ENCODE measurements at regions not wholly inside any gene's neighbourhood (a gene's known extent, or its start where the extent isn't known, plus 50 kb on each side); places are given as distances from the start of the nearest gene placed in this dataset.

- ChIA-PET POLR2A (ENCODE audit: low non-redundant PET) (no interaction called here), CTCF (no interaction called here)
- Histone ChIP-seq H3K36me3 (ENCODE audit: insufficient read depth, low read length, poor library complexity, severe bottlenecking) (no peaks in the 10 kb centered on the region), H3K27me3 (replicated peaks; ENCODE audit: insufficient read depth, low read depth, low read length, poor library complexity) (no peaks in the 10 kb centered on the region), H3K9me3 (ENCODE audit: low read depth, low read length, poor library complexity, severe bottlenecking) (no peaks in the 10 kb centered on the region), H3K4me1 (ENCODE audit: insufficient read depth, low read length, poor library complexity, severe bottlenecking) (no peaks in the 10 kb centered on the region), H3K27ac (ENCODE audit: low read depth, low read length, poor library complexity, severe bottlenecking) (no peak overlapping the region), H3K4me3 (ENCODE audit: low read depth, low read length, poor library complexity, severe bottlenecking) (no peak overlapping the region)
- no TSS peak for BruUV-seq (replicated peaks)
- intact Hi-C loops (cut with micrococcal nuclease; ENCODE audit: unreplicated experiment), result no loop called here
- DNase-seq (ENCODE audit: low spot score), result no peak
- no peak for TF ChIP-seq CTCF (conservative IDR thresholded peaks at IDR 0.05; ENCODE audit: low read depth, low read length)
- TF ChIP-seq EZH2 (IDR thresholded peaks at IDR 0.05; ENCODE audit: borderline replicate concordance, low read depth, low read length, poor library complexity, severe bottlenecking), result no peak
Observed at GRCh38 chrX:35858361-35858760, 60.2 kb downstream of the MAGEB16 start.

GRCh38 chrX:35858906-35859305 lies 60.6 kb upstream of the CFAP47 start:
- no peaks in the 10 kb centered on the region for H3K4me1 ChIP-seq (ENCODE audit: insufficient read depth, low read length, poor library complexity, severe bottlenecking)
- BruUV-seq (replicated peaks), result no TSS peak
- no peak overlapping the region for H3K4me3 ChIP-seq (ENCODE audit: low read depth, low read length, poor library complexity, severe bottlenecking)
- H3K9me3 ChIP-seq (ENCODE audit: low read depth, low read length, poor library complexity, severe bottlenecking), result no peaks in the 10 kb centered on the region
- H3K36me3 ChIP-seq (ENCODE audit: insufficient read depth, low read length, poor library complexity, severe bottlenecking), result no peaks in the 10 kb centered on the region
- no peak overlapping the region for H3K27ac ChIP-seq (ENCODE audit: low read depth, low read length, poor library complexity, severe bottlenecking)
- DNase-seq (ENCODE audit: low spot score), result no peak
- intact Hi-C loops (cut with micrococcal nuclease; ENCODE audit: unreplicated experiment), result no loop called here
- TF ChIP-seq CTCF (conservative IDR thresholded peaks at IDR 0.05; ENCODE audit: low read depth, low read length), result no peak
- TF ChIP-seq EZH2 (IDR thresholded peaks at IDR 0.05; ENCODE audit: borderline replicate concordance, low read depth, low read length, poor library complexity, severe bottlenecking), result no peak
- ChIA-PET CTCF (no interaction called here), POLR2A (ENCODE audit: low non-redundant PET) (no interaction called here)
- H3K27me3 ChIP-seq (replicated peaks; ENCODE audit: insufficient read depth, low read depth, low read length, poor library complexity), result no peaks in the 10 kb centered on the region

- ChIA-PET CTCF (no interaction called here), POLR2A (ENCODE audit: low non-redundant PET) (no interaction called here)
- no peak overlapping the region for H3K27ac ChIP-seq (ENCODE audit: low read depth, low read length, poor library complexity, severe bottlenecking)
- no peaks in the 10 kb centered on the region for H3K27me3 ChIP-seq (replicated peaks; ENCODE audit: insufficient read depth, low read depth, low read length, poor library complexity)
- DNase-seq (ENCODE audit: low spot score), result peak; percentile 10
- no peaks in the 10 kb centered on the region for H3K36me3 ChIP-seq (ENCODE audit: insufficient read depth, low read length, poor library complexity, severe bottlenecking)
- TF ChIP-seq EZH2 (IDR thresholded peaks at IDR 0.05; ENCODE audit: borderline replicate concordance, low read depth, low read length, poor library complexity, severe bottlenecking), result no peak
- TF ChIP-seq CTCF (conservative IDR thresholded peaks at IDR 0.05; ENCODE audit: low read depth, low read length), result no peak
- no peak overlapping the region for H3K4me3 ChIP-seq (ENCODE audit: low read depth, low read length, poor library complexity, severe bottlenecking)
- peaks cover 9% of the 10 kb centered on the region for H3K9me3 ChIP-seq (ENCODE audit: low read depth, low read length, poor library complexity, severe bottlenecking)
- no TSS peak for BruUV-seq (replicated peaks)
- intact Hi-C loops (cut with micrococcal nuclease; ENCODE audit: unreplicated experiment), result no loop called here
- H3K4me1 ChIP-seq (ENCODE audit: insufficient read depth, low read length, poor library complexity, severe bottlenecking), result no peaks in the 10 kb centered on the region
Observed at GRCh38 chrX:35868501-35868900, 51.0 kb upstream of the CFAP47 start.

Data from A673 (cell line).